ENCODE measurements at regions not wholly inside any gene's neighbourhood (a gene's known extent, or its start where the extent isn't known, plus 50 kb on each side); places are given as distances from the start of the nearest gene placed in this dataset.

DNA sequence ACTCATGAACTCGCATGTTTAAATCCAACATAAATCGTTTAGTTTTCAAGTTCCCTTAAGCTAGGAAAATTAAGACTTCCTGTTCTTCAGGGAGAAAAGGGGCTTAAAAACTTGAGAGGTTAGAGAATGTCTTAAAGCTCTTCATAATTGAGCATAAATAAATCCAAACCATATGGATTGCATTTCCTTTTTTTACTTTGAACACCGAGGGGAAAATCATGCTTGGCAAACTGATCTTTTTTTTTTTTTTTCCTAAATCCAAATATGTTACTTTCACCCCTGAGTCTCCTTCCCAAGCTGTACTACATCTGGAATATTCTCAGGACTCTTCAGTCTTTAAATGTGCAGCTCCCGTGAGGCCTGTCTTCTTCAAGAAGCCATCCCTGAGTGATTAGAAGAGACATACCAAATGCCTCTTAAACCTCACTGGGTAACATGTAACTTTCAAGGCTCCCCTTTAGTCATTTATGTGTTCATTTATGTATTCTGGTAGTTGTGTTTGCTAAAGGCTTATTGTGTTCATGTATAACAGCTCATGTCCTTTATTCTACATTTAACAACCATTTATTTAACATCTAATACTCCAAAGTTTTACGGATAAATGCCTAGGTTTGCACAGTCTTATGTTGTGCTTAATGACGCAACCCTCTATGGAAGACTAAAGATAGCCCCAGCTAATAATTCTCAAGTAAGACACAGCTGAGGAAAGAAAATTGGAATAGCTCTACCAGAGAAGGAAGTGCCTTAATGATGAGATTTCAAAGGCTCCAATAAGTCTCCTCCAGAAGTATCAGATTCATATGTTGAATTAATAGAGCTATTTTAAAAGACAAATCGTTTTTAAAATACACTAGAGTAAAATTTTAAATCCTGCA is 107.0 kb downstream of the AGTR2 start:
- TF ChIP-seq, protein P1, sequence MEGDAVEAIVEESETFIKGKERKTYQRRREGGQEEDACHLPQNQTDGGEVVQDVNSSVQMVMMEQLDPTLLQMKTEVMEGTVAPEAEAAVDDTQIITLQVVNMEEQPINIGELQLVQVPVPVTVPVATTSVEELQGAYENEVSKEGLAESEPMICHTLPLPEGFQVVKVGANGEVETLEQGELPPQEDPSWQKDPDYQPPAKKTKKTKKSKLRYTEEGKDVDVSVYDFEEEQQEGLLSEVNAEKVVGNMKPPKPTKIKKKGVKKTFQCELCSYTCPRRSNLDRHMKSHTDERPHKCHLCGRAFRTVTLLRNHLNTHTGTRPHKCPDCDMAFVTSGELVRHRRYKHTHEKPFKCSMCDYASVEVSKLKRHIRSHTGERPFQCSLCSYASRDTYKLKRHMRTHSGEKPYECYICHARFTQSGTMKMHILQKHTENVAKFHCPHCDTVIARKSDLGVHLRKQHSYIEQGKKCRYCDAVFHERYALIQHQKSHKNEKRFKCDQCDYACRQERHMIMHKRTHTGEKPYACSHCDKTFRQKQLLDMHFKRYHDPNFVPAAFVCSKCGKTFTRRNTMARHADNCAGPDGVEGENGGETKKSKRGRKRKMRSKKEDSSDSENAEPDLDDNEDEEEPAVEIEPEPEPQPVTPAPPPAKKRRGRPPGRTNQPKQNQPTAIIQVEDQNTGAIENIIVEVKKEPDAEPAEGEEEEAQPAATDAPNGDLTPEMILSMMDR (IDR thresholded peaks at IDR 0.05), result no peak
- TF ChIP-seq EP300 (IDR thresholded peaks at IDR 0.05) (no peak), POLR2A (IDR thresholded peaks at IDR 0.05) (no peak)

All from tibial nerve (tissue), 4 donors.